A549 (cell line): ENCODE measurements at regions not wholly inside any gene's neighbourhood (a gene's known extent, or its start where the extent isn't known, plus 50 kb on each side); places are given as distances from the start of the nearest gene placed in this dataset.

ENCODE experiments used
- CBX2 ChIP-seq: fragments of 200-600 bp; sonication (generic); IDR thresholded peaks from 2 replicates; pipeline ENCODE4 v1.6.1; 2016; ENCODE audit warnings: low read depth, mild to moderate bottlenecking, borderline replicate concordance
- CEBPB ChIP-seq, 2 experiments: fragments of >200 bp in 1 of 2; sonication (Bioruptor Twin) in 1 of 2; formaldehyde crosslinking in 1 of 2; IDR thresholded peaks; 2 replicates each; pipeline ENCODE4 v1.6.1; 2012 to 2016
- CTCF ChIP-seq: fragments of >200 bp; sonication (Bioruptor Twin); formaldehyde crosslinking; IDR thresholded peaks from 3 replicates; pipeline ENCODE4 v1.5.1; 2016
- E2F6 ChIP-seq: IDR thresholded peaks from 2 replicates; pipeline ENCODE4 v1.6.1; 2012; ENCODE audit warnings: low read depth, borderline replicate concordance
- EP300 ChIP-seq, 2 experiments: fragments of >200 bp; sonication (Bioruptor Twin); formaldehyde crosslinking; IDR thresholded peaks; 2 replicates in 1 of 2; 3 replicates in 1 of 2; pipeline ENCODE4 v1.6.1; 2016 to 2017
- HDAC2 ChIP-seq: fragments of 200-600 bp; sonication (generic); IDR thresholded peaks from 2 replicates; pipeline ENCODE4 v1.6.1; 2016
- HES2 ChIP-seq: fragments of >200 bp; sonication (Bioruptor Twin); formaldehyde crosslinking; IDR thresholded peaks from 2 replicates; pipeline ENCODE4 v1.6.1; 2016
- JUN ChIP-seq, 2 experiments: fragments of >200 bp; sonication (Bioruptor Twin); formaldehyde crosslinking; IDR thresholded peaks; 2 replicates in 1 of 2; 3 replicates in 1 of 2; pipeline ENCODE4 v1.6.1; 2016 to 2017
- REST ChIP-seq: fragments of 200-600 bp; sonication (generic); IDR thresholded peaks from 2 replicates; pipeline ENCODE4 v1.6.1; 2016; ENCODE audit warnings: antibody characterized with exemption, mild to moderate bottlenecking, moderate library complexity
- SMC3 ChIP-seq: fragments of >200 bp; sonication (Bioruptor Twin); formaldehyde crosslinking; IDR thresholded peaks from 3 replicates; pipeline ENCODE4 v1.6.1; 2018; ENCODE audit warnings: inconsistent platforms
- USF2 ChIP-seq: fragments of 450-650 bp; IDR thresholded peaks from 2 replicates; pipeline ENCODE4 v1.6.1; 2014; ENCODE audit warnings: antibody characterized with exemption
- ZFP36 ChIP-seq: fragments of 450-650 bp; IDR thresholded peaks from 2 replicates; pipeline ENCODE4 v1.6.1; 2014; ENCODE audit warnings: borderline replicate concordance; ENCODE audit not compliant: partially characterized antibody

GRCh38 chr16:52022177-52022576 is 524.8 kb downstream of the TOX3 start:
- no peak for TF ChIP-seq E2F6
- no peak for TF ChIP-seq CTCF
- no peak for TF ChIP-seq ZFP36
- no peak for TF ChIP-seq REST
- TF ChIP-seq HDAC2 = no peak
- no peak for TF ChIP-seq JUN (IDR thresholded peaks at IDR 0.05)
- no peak for TF ChIP-seq CBX2
- TF ChIP-seq USF2 = no peak
- TF ChIP-seq HES2 = no peak
- TF ChIP-seq CEBPB (IDR thresholded peaks at IDR 0.05) = no peak
- TF ChIP-seq EP300 (IDR thresholded peaks at IDR 0.05) = no peak
- TF ChIP-seq SMC3 = no peak
